Spleen (tissue), 11 donors: ENCODE measurements at regions not wholly inside any gene's neighbourhood (a gene's known extent, or its start where the extent isn't known, plus 50 kb on each side); places are given as distances from the start of the nearest gene placed in this dataset.

Experiments
- DNase-seq: peaks from one replicate; pipeline ENCODE4 v3.0.0-alpha.2; 2020
- H3K27ac ChIP-seq, 8 donors: fragments of 200-600 bp; sonication (generic) in 7 of 8; 1 replicate in 4 of 8; 2 replicates in 4 of 8; pipeline versions ENCODE4 v1.5.0 to v1.8.0; 2016 to 2021; ENCODE audit warnings: inconsistent platforms in 4 of 8, mild to moderate bottlenecking in 4 of 8, moderate library complexity in 1 of 8
- H3K27me3 ChIP-seq, 7 donors: fragments of 200-600 bp; sonication (generic) in 6 of 7; replicated peaks in 1 of 7; 1 replicate in 4 of 7; 2 replicates in 3 of 7; pipeline versions ENCODE4 v1.5.0 to v1.8.0; 2016 to 2021; ENCODE audit warnings: inconsistent platforms in 3 of 7, mild to moderate bottlenecking in 1 of 7
- H3K36me3 ChIP-seq, 6 donors: fragments of 200-600 bp; sonication (generic) in 5 of 6; 1 replicate in 4 of 6; 2 replicates in 2 of 6; pipeline versions ENCODE4 v1.5.0 to v1.8.0; 2016 to 2021; ENCODE audit warnings: inconsistent platforms in 2 of 6
- H3K4me1 ChIP-seq, 6 donors: fragments of 200-600 bp; sonication (generic) in 5 of 6; 1 replicate in 3 of 6; 2 replicates in 3 of 6; pipeline versions ENCODE4 v1.5.0 to v1.8.0; 2016 to 2021; ENCODE audit warnings: inconsistent platforms in 3 of 6
- H3K4me3 ChIP-seq, 8 donors: fragments of 200-600 bp; sonication (generic) in 7 of 8; 1 replicate in 4 of 8; 2 replicates in 4 of 8; pipeline versions ENCODE4 v1.5.0 to v1.8.0; 2016 to 2021; ENCODE audit warnings: inconsistent platforms in 4 of 8, mild to moderate bottlenecking in 4 of 8, moderate library complexity in 2 of 8
- H3K9me3 ChIP-seq, 8 donors: fragments of 200-600 bp; sonication (generic) in 7 of 8; 1 replicate in 4 of 8; 2 replicates in 4 of 8; pipeline versions ENCODE4 v1.5.0 to v1.8.0; 2016 to 2021; ENCODE audit warnings: inconsistent platforms in 4 of 8
- POLR2A ChIP-seq, 3 donors: fragments of 450-650 bp; IDR thresholded peaks; one replicate each; pipeline ENCODE4 v1.5.1; 2017; ENCODE audit warnings: antibody characterized with exemption in 3 of 3, mild to moderate bottlenecking in 1 of 3
- POLR2AphosphoS5 ChIP-seq, 3 donors: sonication (generic); formaldehyde crosslinking; IDR thresholded peaks; one replicate each; pipeline ENCODE4 v1.5.1; 2017; ENCODE audit warnings: antibody characterized with exemption in 3 of 3
- WGBS, 5 donors: extraction: QIAGEN DNeasy Blood & Tissue Kit in 3 of 5; methylation state at CpG; one replicate each; pipeline versions ENCODE4 v1.1.5 to v1.1.7; 2013 to 2018; 5-methylcytosine and 5-hydroxymethylcytosine counted together
- intact Hi-C: fragments of 100-400 bp; cut with DNase I; formaldehyde crosslinking; loops from one replicate; pipeline ENCODE4 v1.15.0; 2023; ENCODE audit warnings: low total_unique reads
- TF ChIP-seq, protein P1 (sequence below), 11 experiments: fragments of 200-600 bp in 7 of 11; fragments of 450-650 bp in 4 of 11; sonication (generic) in 4 of 11; IDR thresholded peaks in 8 of 11; conservative IDR thresholded peaks in 3 of 11; 1 replicate in 7 of 11; 2 replicates in 4 of 11; pipeline versions ENCODE4 v1.4.0 to v1.8.0; 2016 to 2021; ENCODE audit warnings: antibody characterized with exemption in 11 of 11, inconsistent platforms in 4 of 11, mild to moderate bottlenecking in 1 of 11
- donor health status: healthy with polysubstance abuse.
- donor health status: DM: no; HTN: no; CAD: no; lungs with moderate emphysema.
- donor health status: DM: no; HTN: no; CAD: no.
- donor health status: Bipolar disorder and iron deficiency.
- donor health status: healthy.
- donor health status: DM: no; HTN: no; CAD: no.
- donor health status: DM: yes; HTN: yes; CAD: no.

DNA sequence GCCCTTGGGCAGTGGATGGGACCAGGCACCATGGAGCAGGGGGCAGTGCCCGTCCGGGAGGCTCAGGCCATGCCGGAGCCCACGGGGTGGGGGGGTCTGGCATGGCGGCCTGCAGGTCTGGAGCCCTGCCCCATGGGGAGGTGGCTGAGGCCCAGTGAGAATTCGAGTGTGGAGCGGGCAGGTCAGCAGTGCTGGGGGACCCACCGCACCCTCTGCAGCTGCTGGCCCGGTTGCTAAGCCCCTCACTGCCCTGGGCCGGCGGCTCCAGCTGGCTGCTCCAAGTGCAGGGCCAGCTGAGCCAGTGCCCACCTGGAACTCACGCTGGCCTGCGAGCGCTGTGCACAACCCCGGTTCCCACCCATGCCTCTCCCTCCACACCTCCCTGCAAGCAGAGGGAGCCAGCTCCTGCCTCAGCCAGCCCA, 1157.9 kb upstream of the ADGRL3 start:
- DNase-seq: peak; percentile 66
- no peak overlapping the region for H3K4me3 ChIP-seq
- H3K27ac ChIP-seq: no peak overlapping the region
- H3K27me3 ChIP-seq: no peaks in the 10 kb centered on the region
- H3K36me3 ChIP-seq: no peaks in the 10 kb centered on the region
- no peaks in the 10 kb centered on the region for H3K4me1 ChIP-seq
- 70 to 96% (median 91%) methylated on average over 2 to 15 of the region's 15 CpGs for WGBS, 5 donors
- TF ChIP-seq POLR2AphosphoS5 (IDR thresholded peaks at IDR 0.05): no peak
- no peak for TF ChIP-seq POLR2A (IDR thresholded peaks at IDR 0.05)
- TF ChIP-seq, protein P1, sequence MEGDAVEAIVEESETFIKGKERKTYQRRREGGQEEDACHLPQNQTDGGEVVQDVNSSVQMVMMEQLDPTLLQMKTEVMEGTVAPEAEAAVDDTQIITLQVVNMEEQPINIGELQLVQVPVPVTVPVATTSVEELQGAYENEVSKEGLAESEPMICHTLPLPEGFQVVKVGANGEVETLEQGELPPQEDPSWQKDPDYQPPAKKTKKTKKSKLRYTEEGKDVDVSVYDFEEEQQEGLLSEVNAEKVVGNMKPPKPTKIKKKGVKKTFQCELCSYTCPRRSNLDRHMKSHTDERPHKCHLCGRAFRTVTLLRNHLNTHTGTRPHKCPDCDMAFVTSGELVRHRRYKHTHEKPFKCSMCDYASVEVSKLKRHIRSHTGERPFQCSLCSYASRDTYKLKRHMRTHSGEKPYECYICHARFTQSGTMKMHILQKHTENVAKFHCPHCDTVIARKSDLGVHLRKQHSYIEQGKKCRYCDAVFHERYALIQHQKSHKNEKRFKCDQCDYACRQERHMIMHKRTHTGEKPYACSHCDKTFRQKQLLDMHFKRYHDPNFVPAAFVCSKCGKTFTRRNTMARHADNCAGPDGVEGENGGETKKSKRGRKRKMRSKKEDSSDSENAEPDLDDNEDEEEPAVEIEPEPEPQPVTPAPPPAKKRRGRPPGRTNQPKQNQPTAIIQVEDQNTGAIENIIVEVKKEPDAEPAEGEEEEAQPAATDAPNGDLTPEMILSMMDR (IDR thresholded peaks at IDR 0.05 in 8 of 11, conservative IDR thresholded peaks at IDR 0.05 in 3 of 11): no peak
- peaks cover 0 to 36% (median 24%) of the 10 kb centered on the region in 8 donors for H3K9me3 ChIP-seq
- intact Hi-C loops: no loop called here

DNA sequence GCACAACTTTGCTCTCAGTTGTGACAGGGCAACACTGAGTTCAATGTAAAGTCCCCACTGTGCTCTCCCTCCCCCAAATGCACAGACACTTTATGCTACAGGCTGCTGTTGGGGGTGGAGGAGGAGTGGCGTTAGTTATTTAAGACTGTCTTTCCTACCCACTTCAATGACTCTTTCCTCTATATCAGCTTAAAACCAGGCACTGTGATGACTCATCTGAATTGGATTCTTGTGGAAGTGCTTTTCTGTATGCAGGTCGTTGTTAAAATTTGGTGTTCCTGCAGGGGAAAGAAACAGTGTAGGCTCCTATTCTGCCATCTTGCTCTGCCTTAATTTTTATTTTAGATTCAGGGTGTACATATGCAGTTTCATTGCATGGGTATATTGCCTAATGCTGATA, 1157.2 kb upstream of the ADGRL3 start:
- TF ChIP-seq POLR2A (IDR thresholded peaks at IDR 0.05) (no peak), POLR2AphosphoS5 (IDR thresholded peaks at IDR 0.05) (no peak)
- TF ChIP-seq, protein P1 (IDR thresholded peaks at IDR 0.05 in 8 of 11, conservative IDR thresholded peaks at IDR 0.05 in 3 of 11): no peak
- no peak overlapping the region for H3K27ac ChIP-seq
- no peaks in the 10 kb centered on the region for H3K27me3 ChIP-seq
- WGBS, 5 donors: 69 to 90% (median 76%) methylated on average over 2 of the region's 2 CpGs
- DNase-seq: no peak
- intact Hi-C loops: no loop called here
- H3K4me1 ChIP-seq: no peaks in the 10 kb centered on the region
- H3K9me3 ChIP-seq: peaks cover 0 to 36% (median 24%) of the 10 kb centered on the region in 8 donors
- no peaks in the 10 kb centered on the region for H3K36me3 ChIP-seq
- H3K4me3 ChIP-seq: no peak overlapping the region

DNA sequence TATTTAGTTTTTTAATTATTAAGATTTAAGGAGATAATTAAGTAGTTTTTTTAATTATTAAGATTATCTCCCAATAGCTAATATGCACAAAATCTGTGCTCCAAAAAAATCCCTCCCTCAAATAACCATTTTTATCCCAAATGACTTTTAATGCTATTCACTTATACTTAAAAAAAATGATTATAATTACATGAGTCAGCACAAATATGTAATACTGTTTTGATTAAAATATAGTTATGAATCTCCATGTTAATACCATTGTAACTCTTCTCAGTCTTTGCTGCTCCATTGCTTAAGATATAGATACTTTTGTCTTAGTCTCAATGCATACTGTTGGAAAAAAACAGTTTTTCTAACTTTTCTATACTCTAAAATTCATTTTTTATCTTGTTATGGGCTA, 1121.1 kb upstream of the ADGRL3 start:
- intact Hi-C loops: no loop called here
- H3K9me3 ChIP-seq: peaks cover 0 to 23% (median 0%) of the 10 kb centered on the region in 8 donors
- TF ChIP-seq, protein P1 (IDR thresholded peaks at IDR 0.05 in 8 of 11, conservative IDR thresholded peaks at IDR 0.05 in 3 of 11): no peak
- H3K36me3 ChIP-seq: no peaks in the 10 kb centered on the region
- H3K27ac ChIP-seq: no peak overlapping the region
- no peaks in the 10 kb centered on the region for H3K27me3 ChIP-seq
- no peak for DNase-seq
- no peak overlapping the region for H3K4me3 ChIP-seq
- H3K4me1 ChIP-seq: no peaks in the 10 kb centered on the region

- no peak overlapping the region for H3K27ac ChIP-seq
- no peaks in the 10 kb centered on the region for H3K36me3 ChIP-seq
- 29 to 61% (median 40%) methylated on average over 2 of the region's 2 CpGs for WGBS, 5 donors
- TF ChIP-seq POLR2A (IDR thresholded peaks at IDR 0.05) (no peak), POLR2AphosphoS5 (IDR thresholded peaks at IDR 0.05) (no peak)
- TF ChIP-seq, protein P1 (IDR thresholded peaks at IDR 0.05 in 8 of 11, conservative IDR thresholded peaks at IDR 0.05 in 3 of 11): no peak
- no peak for DNase-seq
- H3K9me3 ChIP-seq: peaks cover 0 to 25% (median 2%) of the 10 kb centered on the region in 8 donors
- H3K4me1 ChIP-seq: no peaks in the 10 kb centered on the region
- intact Hi-C loops: no loop called here
- H3K27me3 ChIP-seq: no peaks in the 10 kb centered on the region
- no peak overlapping the region for H3K4me3 ChIP-seq
Observed at GRCh38 chr4:60081839-60082238, 1118.3 kb upstream of the ADGRL3 start.
